ENCODE measurements at regions not wholly inside any gene's neighbourhood (a gene's known extent, or its start where the extent isn't known, plus 50 kb on each side); places are given as distances from the start of the nearest gene placed in this dataset.
A peak's percentile ranks its signal among the peaks of the same experiment; 100 is the strongest.

GRCh38 chr11:127110542-127110941 is 110.0 kb upstream of the KIRREL3 start:
- no peak overlapping the region for H3K9ac ChIP-seq (ENCODE audit: extremely low read depth, low read length, poor library complexity, severe bottlenecking)
- WGBS, 2 experiments (ENCODE audit: insufficient coverage in 1 of 2, insufficient read length in 1 of 2), result 81 to 87% methylated on average over 3 to 6 of the region's 6 CpGs
- no peaks in the 10 kb centered on the region for H3K36me3 Mint-ChIP-seq (ENCODE audit: low read depth)
- TF ChIP-seq CTCF (conservative IDR thresholded peaks at IDR 0.05), result no peak
- H3K27me3 Mint-ChIP-seq (ENCODE audit: insufficient read depth), result no peaks in the 10 kb centered on the region
- H3K36me3 ChIP-seq (ENCODE audit: control insufficient read depth, insufficient read depth, low read length), result no peaks in the 10 kb centered on the region
- H3K9me3 Mint-ChIP-seq, result no peaks in the 10 kb centered on the region
- H3K27me3 ChIP-seq (ENCODE audit: control insufficient read depth, insufficient read depth, low read length, poor library complexity, severe bottlenecking), result no peaks in the 10 kb centered on the region
- DNase-seq, result no peak
- peaks cover 36% of the 10 kb centered on the region for H3K4me1 ChIP-seq (ENCODE audit: control insufficient read depth, insufficient read depth, low read length)
- H3K27ac Mint-ChIP-seq, result peak overlapping the region; percentile 12
- H3K4me3 Mint-ChIP-seq, result no peak overlapping the region
- H3K4me1 Mint-ChIP-seq, result peaks cover 67% of the 10 kb centered on the region
- no peak overlapping the region for H3K27ac ChIP-seq (ENCODE audit: low read depth, low read length)
- H3K4me3 ChIP-seq (ENCODE audit: low read length), result no peak overlapping the region
- H3K9me3 ChIP-seq (ENCODE audit: control insufficient read depth, low read length), result no peaks in the 10 kb centered on the region

- Histone ChIP-seq H3K4me3 (ENCODE audit: low read length) (no peak overlapping the region), H3K27me3 (ENCODE audit: control insufficient read depth, insufficient read depth, low read length, poor library complexity, severe bottlenecking) (no peaks in the 10 kb centered on the region), H3K9ac (ENCODE audit: extremely low read depth, low read length, poor library complexity, severe bottlenecking) (no peak overlapping the region), H3K9me3 (ENCODE audit: control insufficient read depth, low read length) (no peaks in the 10 kb centered on the region), H3K27ac (ENCODE audit: low read depth, low read length) (no peak overlapping the region), H3K36me3 (ENCODE audit: control insufficient read depth, insufficient read depth, low read length) (no peaks in the 10 kb centered on the region), H3K4me1 (ENCODE audit: control insufficient read depth, insufficient read depth, low read length) (peaks cover 36% of the 10 kb centered on the region)
- H3K4me3 Mint-ChIP-seq, result no peak overlapping the region
- no peaks in the 10 kb centered on the region for H3K36me3 Mint-ChIP-seq (ENCODE audit: low read depth)
- TF ChIP-seq CTCF (conservative IDR thresholded peaks at IDR 0.05), result no peak
- 41 to 43% methylated on average over 3 to 5 of the region's 5 CpGs for WGBS, 2 experiments (ENCODE audit: insufficient coverage in 1 of 2, insufficient read length in 1 of 2)
- H3K27me3 Mint-ChIP-seq (ENCODE audit: insufficient read depth), result no peaks in the 10 kb centered on the region
- H3K4me1 Mint-ChIP-seq, result peaks cover 73% of the 10 kb centered on the region
- DNase-seq, result no peak
- H3K27ac Mint-ChIP-seq, result peak overlapping the region; percentile 12
- no peaks in the 10 kb centered on the region for H3K9me3 Mint-ChIP-seq
Measured at GRCh38 chr11:127109796-127110480, 109.4 kb upstream of the KIRREL3 start.

DNA sequence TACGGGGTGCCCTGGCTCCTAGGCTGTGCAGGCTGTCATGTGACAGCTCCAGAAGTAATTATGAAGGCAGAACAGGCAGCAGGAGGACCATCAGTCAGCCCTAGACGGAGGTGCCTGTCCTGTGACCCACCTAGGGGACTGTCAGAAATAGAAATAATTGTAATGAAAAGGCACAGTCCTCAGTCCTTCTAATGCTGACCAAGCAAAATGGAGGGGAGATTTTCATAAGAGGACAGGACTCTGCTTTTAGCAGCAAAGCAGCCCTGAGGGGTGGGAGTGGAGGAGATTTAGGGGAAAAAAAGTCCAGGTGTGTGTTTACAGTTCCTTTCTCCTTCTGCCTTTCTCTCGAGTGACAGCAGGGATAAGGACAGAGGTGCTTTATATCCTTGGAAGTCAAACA is 108.3 kb upstream of the KIRREL3 start:
- no peak for TF ChIP-seq CTCF (conservative IDR thresholded peaks at IDR 0.05)
- no peaks in the 10 kb centered on the region for H3K27me3 Mint-ChIP-seq (ENCODE audit: insufficient read depth)
- H3K36me3 Mint-ChIP-seq (ENCODE audit: low read depth), result no peaks in the 10 kb centered on the region
- H3K4me1 Mint-ChIP-seq, result peaks cover 81% of the 10 kb centered on the region
- Histone ChIP-seq H3K4me3 (ENCODE audit: low read length) (no peak overlapping the region), H3K9me3 (ENCODE audit: control insufficient read depth, low read length) (no peaks in the 10 kb centered on the region), H3K27ac (ENCODE audit: low read depth, low read length) (no peak overlapping the region), H3K36me3 (ENCODE audit: control insufficient read depth, insufficient read depth, low read length) (no peaks in the 10 kb centered on the region), H3K9ac (ENCODE audit: extremely low read depth, low read length, poor library complexity, severe bottlenecking) (no peak overlapping the region), H3K4me1 (ENCODE audit: control insufficient read depth, insufficient read depth, low read length) (peaks cover 39% of the 10 kb centered on the region), H3K27me3 (ENCODE audit: control insufficient read depth, insufficient read depth, low read length, poor library complexity, severe bottlenecking) (no peaks in the 10 kb centered on the region)
- 69 to 93% methylated on average over 2 to 3 of the region's 3 CpGs for WGBS, 2 experiments (ENCODE audit: insufficient coverage in 1 of 2, insufficient read length in 1 of 2)
- H3K9me3 Mint-ChIP-seq, result no peaks in the 10 kb centered on the region
- H3K4me3 Mint-ChIP-seq, result no peak overlapping the region
- DNase-seq, result no peak
- H3K27ac Mint-ChIP-seq, result no peak overlapping the region
